Erythroblast (primary cell): ENCODE measurements at regions not wholly inside any gene's neighbourhood (a gene's known extent, or its start where the extent isn't known, plus 50 kb on each side); places are given as distances from the start of the nearest gene placed in this dataset.

Experiments
- DNase-seq, 2 experiments: peaks; one replicate each; lab custom pipeline; 2025; lab: John Stamatoyannopoulos, UW
- GATA1 ChIP-seq: IDR thresholded peaks from 2 replicates; pipeline ENCODE4 v1.6.1; 2011; ENCODE audit warnings: low read depth, mild to moderate bottlenecking, control low read depth, low read length, moderate library complexity
- POLR2A ChIP-seq: IDR thresholded peaks from 2 replicates; pipeline ENCODE4 v1.6.1; 2011; ENCODE audit warnings: mild to moderate bottlenecking, low read length

DNA sequence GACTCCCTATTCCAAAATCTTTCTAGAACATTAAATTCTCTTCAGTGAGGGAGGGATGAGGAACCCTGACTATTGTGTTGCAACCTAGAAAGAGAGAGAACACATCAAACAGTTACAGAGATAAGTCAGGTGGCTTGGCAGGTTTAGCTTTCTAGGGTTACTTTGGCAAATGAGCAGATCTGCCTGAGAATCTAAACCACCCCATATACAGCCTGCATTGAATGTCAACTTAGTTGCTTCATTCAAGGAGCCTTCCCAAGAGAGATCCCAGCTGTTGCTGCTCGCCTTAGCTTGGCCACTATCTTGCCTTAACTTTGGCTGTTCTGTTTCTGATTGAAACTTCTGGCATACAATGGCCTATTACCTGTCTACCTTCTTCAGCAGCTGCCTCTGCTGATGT is 74.7 kb upstream of the TCF21 start:
- DNase-seq: no peak
- TF ChIP-seq POLR2A: no peak
- TF ChIP-seq GATA1: no peak

DNA sequence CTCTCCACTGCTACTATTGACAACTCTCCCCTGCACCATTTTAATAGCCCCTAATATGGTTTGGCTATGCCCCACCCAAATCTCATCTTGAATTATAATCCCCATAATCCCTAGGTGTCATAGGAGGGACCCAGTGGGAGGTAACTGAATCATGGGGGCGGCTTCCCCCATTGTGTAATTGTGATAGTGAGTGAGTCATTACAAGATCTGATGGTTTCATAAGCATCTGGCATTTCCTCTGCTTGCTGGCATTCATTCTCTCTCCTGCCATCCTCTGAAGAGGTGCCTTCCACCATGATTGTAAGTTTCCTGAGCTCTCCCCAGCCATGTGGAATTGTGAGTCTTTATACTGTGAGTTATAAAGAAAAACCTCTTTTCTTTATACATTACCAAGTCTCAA is 74.1 kb upstream of the TCF21 start:
- DNase-seq: no peak

DNA sequence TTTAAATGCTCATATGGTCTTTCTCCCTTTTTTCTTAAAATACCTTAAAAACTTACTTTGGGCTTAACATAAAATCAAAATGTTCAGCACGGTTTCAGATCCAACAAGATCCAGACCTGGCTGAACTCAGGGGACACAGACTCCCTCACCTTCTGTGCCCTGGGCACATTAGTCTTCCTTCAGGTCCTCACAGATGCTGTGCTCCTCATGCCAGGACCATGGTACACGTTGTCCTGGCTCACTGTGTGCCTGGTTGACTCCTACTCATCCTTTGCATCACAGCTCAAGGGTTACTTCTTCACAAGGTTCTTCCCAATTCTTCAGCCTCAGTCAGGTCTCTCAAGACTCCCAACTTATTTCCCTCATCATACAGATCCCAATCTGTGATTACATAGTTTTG is 73.6 kb upstream of the TCF21 start:
- DNase-seq: no peak
- TF ChIP-seq POLR2A (no peak), GATA1 (no peak)

More for the DNA sequence above, 74.1 kb upstream of the TCF21 start:
- TF ChIP-seq GATA1 (no peak), POLR2A (no peak)

DNA sequence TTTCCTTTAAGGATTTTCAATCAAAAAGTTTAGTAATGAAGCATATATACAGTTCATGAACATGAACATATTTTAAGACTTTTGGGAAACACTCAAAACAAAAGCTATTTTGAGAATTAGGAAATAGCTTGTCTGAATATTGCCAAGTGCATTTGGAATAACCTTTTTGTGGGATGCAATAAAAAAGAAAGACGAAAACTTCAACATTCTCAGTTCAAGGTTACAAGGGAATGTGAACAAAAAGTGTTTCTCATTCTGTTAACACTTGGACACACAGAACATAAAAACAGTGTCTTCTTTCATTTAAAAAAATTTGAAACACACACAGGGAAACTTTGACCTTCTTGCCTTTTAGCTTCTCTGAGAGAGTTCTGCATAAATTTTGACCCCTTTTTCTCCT is 72.7 kb upstream of the TCF21 start:
- TF ChIP-seq POLR2A (no peak), GATA1 (no peak)
- no peak for DNase-seq

DNA sequence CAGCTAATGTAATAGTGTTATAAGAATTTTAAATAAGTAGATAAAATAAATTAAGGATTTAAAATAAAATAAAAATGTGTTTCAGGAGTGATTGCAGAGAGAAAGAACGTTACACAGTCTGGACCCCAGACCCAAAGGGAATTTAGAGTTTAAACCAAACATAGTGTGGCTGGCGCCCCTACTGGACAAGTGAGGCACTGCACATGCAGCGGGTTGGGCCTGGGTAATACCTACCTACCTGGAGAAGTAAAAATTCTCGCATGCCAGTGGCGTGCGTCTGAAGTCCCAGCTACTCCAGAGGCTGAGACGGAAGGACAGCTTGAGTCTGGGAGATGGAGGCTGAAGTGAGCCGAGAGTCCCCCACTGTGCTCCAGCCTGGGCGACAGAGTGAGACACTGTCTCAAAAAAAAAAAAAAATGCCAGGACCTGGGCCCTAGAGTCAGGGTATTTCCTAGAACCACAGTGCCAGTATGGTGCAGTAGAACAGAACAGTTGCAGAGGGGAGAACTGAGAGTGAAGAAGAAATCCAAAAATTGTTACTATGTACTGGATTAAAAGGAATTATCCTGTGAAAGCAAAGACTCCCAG is 71.4 kb upstream of the TCF21 start:
- no peak for TF ChIP-seq POLR2A
- no peak for TF ChIP-seq GATA1
- DNase-seq: peak; percentile 29 to 60

DNA sequence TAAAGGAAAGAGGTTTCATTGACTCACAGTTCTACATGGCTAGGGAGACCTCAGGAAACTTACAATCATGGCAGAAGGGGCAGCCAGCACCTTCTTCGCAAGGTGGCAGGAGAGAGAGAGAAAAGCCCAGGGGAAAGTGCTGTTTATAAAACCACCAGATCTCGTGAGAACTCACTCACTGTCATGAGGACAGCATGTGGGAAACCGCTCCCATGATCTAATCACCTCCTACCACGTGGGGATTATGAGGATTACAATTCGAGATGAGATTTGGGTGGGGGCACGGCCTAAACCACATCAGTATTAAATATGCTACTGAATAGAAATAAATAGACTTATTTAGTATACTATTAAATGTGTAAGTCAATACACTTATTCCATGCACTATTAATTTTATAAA is 70.6 kb upstream of the TCF21 start:
- TF ChIP-seq GATA1 (no peak), POLR2A (no peak)
- DNase-seq: no peak

DNA sequence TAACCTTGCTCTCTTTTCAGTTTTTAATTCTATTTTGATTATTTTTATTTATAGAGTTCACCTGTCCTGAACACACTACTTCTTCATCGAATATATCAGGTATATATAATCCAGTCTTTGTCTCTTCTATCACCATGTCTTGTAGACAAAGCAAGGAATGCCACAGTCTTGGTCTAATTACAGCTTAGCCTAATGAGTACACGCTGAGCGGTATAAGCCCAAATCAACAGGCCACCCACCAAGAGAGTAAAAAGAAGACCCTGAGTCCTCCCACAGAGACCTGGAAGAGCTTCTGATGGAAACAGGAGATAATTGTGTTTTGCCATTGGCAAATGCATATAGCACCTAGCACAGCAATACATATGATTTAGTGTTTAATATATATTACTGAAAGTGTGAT is 68.7 kb upstream of the TCF21 start:
- DNase-seq: no peak
- no peak for TF ChIP-seq GATA1
- no peak for TF ChIP-seq POLR2A

DNA sequence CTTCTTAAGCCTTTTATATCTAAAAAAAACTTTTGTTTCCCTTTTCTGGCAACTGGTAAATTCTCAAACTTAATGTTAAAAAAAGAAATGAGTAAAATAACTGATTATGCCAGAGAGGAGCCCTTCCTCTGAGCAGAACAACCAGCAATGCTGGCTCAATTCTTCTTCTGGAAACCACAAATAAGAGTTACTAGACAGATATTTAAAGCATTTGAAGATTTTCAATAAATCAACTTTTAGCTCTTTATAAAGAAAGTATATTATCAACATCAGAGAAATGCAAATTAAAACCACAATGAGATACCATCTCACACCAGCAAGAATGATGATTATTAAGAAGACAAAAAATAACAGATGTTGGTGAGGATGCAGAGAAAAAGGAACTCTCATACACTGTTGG is 61.1 kb upstream of the TCF21 start:
- TF ChIP-seq GATA1: no peak
- no peak for TF ChIP-seq POLR2A
- no peak for DNase-seq

DNA sequence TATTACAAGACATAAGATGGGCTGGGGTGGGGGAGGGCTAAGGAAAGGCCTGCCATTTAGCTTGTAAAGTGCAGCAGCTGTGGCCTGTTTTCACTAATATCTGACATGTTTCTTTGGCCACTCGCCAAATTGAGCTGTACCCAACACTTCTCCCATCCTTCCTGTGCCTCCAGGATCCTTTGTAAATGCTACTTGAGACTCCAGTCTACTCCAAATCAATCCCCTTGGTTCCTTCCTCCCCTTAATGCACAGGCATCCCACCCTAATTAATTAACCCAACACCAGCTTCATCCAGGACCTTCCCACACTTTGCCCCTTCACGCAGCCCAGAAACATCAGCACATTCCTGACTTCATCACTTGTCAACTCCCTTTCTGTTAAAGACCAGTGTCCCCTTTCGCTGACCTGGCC is 55.0 kb upstream of the TCF21 start:
- no peak for DNase-seq
- TF ChIP-seq GATA1 (no peak), POLR2A (no peak)

DNA sequence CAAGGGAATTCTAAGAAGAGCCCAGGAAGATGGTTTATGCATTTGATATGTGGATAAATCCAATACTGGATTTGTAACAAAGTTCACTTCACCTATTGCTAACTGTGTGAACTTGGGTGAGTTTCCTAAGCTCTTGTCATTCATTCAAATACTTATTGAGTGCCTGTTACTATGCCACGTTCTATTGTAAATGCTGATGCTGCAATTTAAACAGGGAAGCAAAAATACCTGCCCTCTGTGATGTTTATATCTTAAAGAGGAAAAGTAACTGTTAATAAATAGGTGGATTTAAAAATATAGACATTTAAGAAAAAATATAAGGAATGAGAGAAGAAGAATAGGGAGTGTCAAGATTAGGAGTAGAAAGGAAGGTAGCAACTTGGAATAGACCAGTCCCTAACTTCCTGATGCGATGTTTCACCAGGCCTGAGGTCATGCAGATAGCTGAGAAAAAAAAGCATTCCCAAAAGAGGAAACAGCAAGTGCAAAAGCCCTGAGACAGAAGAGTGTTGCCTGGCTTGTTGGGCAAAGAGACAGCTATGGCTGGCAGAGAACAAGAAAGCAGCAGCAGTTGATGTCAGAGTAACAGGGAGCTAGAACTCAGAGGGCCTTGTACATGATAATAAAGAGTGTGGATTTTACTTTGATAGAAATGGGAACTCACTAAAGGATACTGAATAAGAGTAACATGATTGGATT is 54.3 kb upstream of the TCF21 start:
- TF ChIP-seq POLR2A (no peak), GATA1 (no peak)
- no peak for DNase-seq

DNA sequence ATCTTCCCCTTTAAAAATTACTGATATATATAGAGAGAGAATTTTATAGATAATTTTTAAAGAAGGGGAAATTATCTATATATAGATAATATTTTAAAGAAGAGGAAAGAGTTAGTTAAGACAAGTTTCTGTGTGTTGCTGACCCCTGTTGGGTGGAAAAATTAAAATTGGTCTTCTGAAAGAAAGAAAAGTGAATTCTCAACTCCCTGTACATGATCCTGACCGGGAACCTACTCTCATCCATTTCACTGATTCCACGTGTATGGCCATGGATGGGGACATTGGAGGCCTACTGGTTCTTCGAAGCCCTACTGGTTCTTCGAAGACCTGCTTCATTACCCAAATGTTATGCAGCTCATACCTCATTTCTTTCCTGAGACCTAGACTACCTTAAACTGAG is 53.0 kb upstream of the TCF21 start:
- no peak for DNase-seq
- TF ChIP-seq POLR2A (no peak), GATA1 (no peak)

DNA sequence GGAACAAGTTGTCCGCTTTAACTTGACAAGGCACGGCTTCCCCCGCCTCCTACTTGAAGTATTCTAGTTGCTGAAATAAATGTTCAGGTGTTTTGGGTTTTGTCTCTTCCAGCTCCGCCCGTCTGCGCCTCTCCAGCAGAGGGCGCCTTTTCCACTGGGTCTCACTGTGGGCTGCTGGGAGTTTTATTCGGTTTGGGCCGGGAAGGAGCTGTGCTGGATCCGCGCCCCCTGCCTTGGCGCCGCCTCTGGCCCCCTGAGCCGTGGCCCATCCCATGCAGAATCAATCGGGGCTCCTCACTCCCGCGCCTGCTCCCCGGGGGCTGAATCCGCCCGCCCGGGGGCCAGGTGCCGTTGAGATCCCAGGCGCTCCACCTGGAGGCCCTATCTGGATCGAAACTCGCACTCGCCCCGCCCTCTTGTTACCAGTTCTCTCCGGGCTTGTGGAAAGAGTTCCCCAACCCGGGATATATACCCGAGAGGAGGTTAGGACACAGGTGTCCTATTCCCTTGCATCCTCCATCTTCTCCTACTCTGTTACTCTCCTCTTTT is 51.0 kb upstream of the TCF21 start:
- TF ChIP-seq POLR2A: no peak
- no peak for TF ChIP-seq GATA1
- peak; percentile 51 to 70 for DNase-seq
